ENCODE measurements at regions not wholly inside any gene's neighbourhood (a gene's known extent, or its start where the extent isn't known, plus 50 kb on each side); places are given as distances from the start of the nearest gene placed in this dataset.
"Not testable (repeated sequence)": the region's sequence is repeated elsewhere in the genome, so short reads cannot be mapped to it uniquely, and the experiment has no call there.

DNA sequence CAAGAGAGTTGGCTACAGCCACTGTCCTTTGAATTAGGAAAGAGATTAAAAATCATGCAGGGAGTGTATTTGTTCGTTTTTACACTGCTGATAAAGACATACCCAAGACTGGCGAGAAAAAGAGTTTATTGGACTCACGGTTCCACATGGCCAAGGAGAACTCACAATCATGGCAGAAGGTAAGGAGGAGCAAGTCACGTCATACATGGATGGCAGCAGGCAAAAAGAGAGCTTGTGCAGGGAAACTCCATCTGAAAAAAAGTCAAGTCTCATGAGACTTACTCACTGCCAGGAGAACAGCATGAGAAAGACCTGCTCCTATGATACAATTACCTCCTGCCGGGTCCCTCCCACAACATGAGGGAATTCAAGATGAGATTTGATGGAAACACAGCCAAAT is 1595.2 kb downstream of the KCNT2 start:
- DNase-seq: no peak

DNA sequence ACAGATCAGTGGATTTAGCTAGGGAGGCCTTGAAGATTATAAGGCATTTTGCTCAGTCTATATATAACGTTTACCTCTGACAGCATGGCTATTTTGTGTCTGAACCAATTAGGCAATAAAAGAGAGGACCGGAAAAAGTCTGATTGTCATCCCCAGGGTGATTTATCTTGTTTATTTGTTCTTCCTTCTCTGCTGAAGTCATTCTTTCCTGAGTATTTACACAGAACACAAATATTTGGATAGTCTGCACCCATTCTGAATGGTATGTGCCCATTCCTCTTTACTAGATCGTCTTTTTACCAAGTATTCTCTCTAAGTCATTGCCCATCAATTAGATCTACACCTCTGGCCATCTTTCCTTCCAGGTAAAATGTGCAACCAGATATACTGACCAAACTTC is 1602.9 kb downstream of the KCNT2 start:
- DNase-seq: no peak

DNA sequence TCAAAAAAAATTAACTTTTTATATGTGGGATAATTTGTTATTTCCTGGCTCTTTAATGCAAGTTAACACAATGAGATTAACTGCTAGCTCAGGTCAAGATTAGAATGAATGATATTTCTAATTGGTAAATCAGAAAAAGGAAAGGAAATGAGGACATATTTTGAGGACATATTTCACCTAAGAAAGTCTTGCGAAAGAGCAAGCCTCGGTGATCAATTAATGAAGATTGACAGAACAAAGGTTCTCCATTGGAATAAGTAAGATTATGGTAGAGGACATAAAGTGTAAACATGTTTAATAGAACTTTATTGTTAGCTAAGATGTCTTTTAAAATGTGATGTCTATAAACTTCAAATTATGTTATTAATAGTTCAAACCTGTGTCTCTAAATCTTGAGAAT is 1617.8 kb downstream of the KCNT2 start:
- DNase-seq: no peak

DNA sequence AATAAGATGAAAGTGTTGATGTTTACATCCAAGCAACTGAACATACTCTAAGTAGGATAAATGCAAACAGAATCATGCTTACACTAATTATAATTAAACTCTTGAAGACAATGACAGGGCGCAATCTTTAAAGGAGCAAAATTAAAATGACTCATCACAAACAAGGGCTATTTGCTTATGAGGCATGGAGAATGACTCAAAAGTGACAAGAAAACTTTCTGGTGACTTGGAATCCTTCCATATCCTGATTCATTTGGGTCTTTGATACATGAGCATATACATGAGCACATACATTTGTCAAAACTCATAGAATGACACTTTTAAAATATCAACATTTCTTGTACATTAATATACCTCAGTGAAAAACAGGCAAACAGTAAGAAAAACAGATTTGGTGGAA is 1632.3 kb downstream of the KCNT2 start:
- DNase-seq: no peak

GRCh38 chr1:194968916-194969315 is 1639.3 kb downstream of the KCNT2 start:
- no peak for DNase-seq

DNA sequence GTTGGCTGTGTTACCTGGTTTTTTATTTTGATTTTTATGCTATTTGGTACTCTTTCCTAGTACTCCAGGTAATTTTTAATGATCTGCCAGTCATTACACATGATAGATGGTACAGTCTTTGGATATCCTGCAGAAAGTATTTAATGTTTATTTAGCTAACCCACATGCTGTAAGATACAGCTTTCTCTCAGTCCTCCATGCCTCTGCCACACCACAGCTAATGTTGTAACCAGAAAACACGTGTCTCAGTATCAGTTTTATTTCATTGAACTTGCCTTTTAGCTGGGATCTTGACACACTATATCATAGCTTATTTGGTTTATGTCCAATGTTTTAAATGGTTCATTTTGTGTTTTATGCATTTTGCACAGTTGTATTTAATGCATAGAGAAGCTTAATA is 1648.4 kb downstream of the KCNT2 start:
- DNase-seq: no peak

- no peak for DNase-seq
Observed at GRCh38 chr1:194952171-194952570, 1656.1 kb downstream of the KCNT2 start.

DNA sequence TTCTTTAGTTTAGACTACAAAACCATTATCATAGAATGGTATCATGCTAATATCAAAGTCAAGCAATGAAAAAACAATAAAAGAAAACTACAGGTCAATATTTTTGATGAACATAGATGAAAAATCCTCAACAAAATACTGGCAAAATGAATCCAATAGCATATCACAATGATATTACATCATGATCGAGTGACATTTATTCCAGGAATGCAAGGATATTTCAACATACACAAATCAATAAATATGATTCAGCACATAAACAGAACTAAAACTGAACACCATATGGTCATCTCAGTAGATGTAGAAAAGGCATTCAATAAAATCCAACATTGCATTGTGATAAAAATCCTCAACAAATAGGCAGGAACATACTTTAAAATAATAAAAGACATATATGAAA is 1657.7 kb downstream of the KCNT2 start:
- DNase-seq: no peak

DNA sequence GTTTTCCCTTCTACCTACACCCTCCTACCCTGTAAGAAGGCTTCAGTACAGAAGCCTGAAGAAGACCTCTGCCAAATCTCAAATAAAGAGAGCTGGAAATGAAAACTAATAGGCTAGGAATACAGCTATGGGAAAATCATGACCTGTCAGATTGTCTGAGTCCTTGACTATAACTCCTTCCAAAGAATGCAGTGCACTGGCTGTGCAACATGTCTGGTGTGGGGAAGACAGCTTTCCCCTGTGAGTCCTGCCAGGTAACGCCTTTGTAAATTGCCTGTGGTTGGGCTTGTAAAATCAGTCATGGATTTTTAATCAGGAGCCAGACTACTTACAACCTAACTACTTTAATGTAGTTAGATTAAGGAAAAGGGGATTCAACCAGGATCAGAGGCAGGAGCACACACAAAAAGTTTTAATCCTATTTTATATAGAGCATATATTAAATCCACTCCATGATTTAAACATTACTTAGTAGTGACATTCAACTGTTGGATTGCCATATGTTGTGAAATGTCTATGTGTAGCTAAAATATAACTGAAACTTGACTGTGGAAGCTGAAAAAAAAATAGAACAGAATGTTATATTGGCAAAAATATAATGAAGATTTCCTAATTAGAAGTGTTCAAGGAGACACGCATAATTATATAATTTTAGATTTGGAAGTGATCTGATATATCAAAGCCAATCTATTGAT is 1667.8 kb downstream of the KCNT2 start:
- DNase-seq: no peak

DNA sequence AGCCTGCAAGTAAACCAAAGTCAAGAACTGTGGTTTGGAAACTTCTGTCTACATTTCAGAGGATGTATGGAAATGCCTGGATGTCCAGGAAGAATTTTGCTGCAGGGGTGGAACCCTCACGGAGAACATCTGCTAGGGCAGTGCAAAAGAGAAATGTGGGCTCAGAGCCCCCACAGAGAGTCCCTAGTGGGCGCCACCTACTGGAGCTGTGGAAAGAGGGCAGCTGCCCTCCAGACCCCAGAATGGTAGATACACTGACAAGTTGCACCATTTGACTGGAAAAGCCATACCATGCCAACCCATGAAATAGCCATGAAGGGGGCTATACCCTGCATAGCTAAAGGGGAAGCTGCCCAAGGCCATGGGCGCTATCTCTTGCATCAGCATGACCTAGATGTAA is 1672.4 kb downstream of the KCNT2 start:
- DNase-seq: no peak

- no peak for DNase-seq
Observed at GRCh38 chr1:194931166-194931565, 1677.1 kb downstream of the KCNT2 start.

DNA sequence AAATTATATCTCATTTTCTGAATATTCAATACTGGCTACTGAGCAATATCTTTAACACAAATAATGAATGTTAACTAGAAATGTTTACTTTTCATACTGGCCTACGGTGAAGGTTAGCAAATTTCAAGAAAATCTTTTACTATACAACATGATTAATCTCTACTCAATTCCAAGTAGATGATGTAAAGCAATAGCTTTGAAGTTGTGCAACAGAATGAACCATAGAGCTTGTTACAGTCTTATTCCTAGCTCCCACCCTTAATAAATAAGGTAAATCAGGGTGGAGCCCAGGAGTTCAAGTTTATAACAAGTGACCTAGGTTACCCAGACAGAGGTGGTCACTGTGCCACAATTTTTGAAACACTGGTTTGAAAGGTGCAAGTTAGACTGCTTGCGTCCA is 1678.1 kb downstream of the KCNT2 start:
- no peak for DNase-seq

DNA sequence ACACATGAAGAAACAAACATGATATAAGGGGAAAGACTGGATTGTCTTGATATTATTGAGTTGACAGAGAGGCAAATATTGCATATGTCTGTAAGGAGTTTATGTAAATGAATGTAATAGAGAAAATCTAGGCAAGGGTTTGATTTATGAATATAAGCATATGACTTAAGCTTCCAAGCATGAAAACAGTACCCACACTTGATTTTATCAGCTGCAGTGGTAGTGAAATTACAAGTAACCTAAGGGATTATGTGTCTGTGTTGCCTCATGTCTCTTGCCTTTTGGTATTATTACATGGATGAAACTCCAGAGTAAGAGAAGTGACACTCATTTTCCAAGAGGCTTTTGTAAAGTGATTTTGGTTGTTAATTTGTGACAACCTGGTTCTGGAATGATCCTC is 1678.9 kb downstream of the KCNT2 start:
- DNase-seq: no peak

- no peak for DNase-seq
Observed at GRCh38 chr1:194919146-194919545, 1689.1 kb downstream of the KCNT2 start.

GRCh38 chr1:194917769-194918168 is 1690.5 kb downstream of the KCNT2 start:
- no peak for DNase-seq

DNA sequence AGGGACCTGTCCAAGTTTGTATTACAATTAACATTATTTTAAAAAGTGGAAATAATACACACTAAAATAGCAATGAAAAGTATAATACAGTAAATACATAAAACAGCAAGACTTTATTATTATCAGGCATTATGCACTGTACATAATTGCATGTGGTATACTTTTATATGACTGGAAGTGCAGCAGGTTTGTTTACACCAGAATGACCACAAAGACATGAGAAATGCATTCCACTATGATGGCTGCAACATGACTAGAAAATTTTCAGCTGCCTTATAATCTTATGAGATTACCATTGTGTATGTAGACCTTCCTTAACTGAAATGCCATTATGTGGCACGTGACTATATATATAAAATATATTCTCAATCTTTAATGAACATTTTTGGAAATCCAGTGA is 1699.6 kb downstream of the KCNT2 start:
- no peak for DNase-seq

- DNase-seq: no peak
Observed at GRCh38 chr1:194903524-194903923, 1704.7 kb downstream of the KCNT2 start.

GRCh38 chr1:194889310-194889709 is 1702.9 kb upstream of the B3GALT2 start:
- no peak for DNase-seq

- DNase-seq: no peak
Observed at GRCh38 chr1:194870860-194871259, 1684.4 kb upstream of the B3GALT2 start.

DNA sequence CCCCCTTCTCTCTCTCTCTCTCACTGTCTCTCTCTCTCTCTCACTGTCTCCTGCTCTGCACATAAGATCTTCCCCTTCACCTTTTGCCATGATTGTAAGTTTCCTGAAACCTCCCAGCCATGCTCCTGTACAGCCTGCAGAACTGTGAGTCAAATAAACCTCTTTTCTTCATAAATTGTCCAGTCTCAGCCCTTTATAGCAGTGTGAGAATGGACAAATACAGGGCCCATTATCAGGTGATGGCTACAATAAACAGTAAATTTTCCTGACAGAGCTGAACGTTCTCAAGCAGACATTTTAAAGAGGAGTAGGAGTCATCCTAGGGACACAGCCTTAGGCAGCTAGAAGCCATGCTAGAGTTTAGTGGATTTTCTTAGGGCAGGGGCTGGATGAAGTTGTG is 1679.7 kb upstream of the B3GALT2 start:
- DNase-seq: no peak

GRCh38 chr1:194865383-194865782 is 1679.0 kb upstream of the B3GALT2 start:
- DNase-seq: no peak

- no peak for DNase-seq
Observed at GRCh38 chr1:194862129-194862528, 1675.7 kb upstream of the B3GALT2 start.

DNA sequence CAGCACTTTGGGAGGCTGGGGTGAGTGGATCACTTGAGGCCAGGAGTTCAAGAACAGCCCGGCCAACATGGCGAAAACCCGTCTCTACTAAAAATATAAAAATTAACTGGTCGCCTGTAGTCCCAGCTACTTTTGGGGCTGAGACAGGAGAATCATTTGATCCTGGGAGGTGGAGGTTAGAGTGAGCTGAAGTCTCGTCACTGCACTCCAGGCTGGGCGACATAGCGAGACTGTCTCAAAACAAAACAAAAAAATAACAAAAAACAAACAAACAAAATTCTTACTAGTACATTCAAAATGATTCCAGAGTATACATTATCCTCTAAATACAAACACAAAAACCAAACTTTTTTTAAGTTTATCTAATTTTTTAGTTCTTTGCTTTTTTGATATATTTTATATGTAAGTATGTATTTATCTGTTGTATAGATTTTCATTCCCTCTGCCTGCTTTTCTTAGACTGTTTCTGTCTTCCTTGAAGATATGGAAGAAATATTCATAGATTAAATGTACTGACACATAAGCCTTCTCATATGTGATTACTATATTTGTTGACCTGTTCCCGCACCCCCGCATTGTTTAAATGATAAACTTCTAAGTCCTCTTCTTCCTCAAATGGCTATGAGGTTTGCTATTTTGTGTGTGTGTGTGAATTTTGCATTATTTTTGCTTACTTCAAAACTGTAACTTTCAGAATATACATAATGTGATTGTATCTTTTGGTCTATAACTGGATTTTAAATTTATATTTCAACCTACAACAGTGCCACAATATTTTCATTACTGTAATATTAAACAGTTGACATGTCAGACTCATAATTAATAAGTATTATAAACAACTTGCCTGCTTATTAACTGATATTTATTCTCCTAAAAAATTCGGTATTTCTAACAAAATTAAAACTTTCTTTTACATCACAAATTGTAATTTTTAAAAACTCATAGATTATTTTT is 1674.1 kb upstream of the B3GALT2 start:
- DNase-seq: no peak

DNA sequence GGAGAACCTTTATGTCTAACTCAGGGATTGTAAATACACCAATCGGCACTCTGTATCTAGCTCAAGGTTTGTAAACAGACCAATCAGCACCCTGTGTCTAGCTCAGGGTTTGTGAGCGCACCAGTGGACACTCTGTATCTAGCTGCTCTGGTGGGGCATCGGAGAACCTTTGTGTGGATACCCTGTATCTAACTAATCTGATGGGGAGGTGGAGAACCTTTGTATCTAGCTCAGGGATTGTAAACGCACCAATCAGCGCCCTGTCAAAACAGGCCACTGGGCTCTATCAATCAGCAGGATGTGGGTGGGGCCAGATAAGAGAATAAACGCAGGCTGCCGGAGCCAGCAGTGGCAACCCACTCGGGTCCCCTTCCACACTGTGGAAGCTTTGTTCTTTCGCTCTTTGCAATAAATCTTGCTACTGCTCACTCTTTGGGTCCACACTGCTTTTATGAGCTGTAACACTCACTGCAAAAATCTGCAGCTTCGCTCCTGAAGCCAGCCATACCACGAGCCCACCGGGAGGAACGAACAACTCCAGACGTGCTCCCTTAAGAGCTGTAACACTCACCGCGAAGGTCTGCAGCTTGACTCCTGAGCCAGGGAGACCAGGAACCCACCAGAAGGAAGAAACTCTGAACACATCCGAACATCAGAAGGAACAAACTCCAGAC is 1673.2 kb upstream of the B3GALT2 start:
- not testable (repeated sequence) for DNase-seq

Measured in stimulated activated CD4-positive, alpha-beta T cell treated with anti-CD3 and anti-CD28 coated beads, Interleukin-4, amount 100 ng/mL, for 24 hours (primary cell).